Upper lobe of right lung (tissue), 1 donor: ENCODE measurements at regions not wholly inside any gene's neighbourhood (a gene's known extent, or its start where the extent isn't known, plus 50 kb on each side); places are given as distances from the start of the nearest gene placed in this dataset.

Experiments used
- ATAC-seq: fragments of 200-7000 bp; cut with Tn5 transposase; one replicate; pipeline ENCODE4 v1.9.1; 2020; ENCODE audit warnings: mild to moderate bottlenecking, moderate library complexity
- DNase-seq: peaks from one replicate; pipeline ENCODE4 v3.0.0-alpha.2; 2020
- H3K27ac ChIP-seq: fragments of 200-600 bp; one replicate; pipeline ENCODE4 v1.8.0; 2022
- H3K27me3 ChIP-seq: fragments of 200-600 bp; one replicate; pipeline ENCODE4 v1.8.0; 2022; ENCODE audit warnings: mild to moderate bottlenecking
- H3K36me3 ChIP-seq: fragments of 200-600 bp; one replicate; pipeline ENCODE4 v1.8.0; 2022
- H3K4me1 ChIP-seq: fragments of 200-600 bp; one replicate; pipeline ENCODE4 v1.8.0; 2022
- H3K4me3 ChIP-seq: fragments of 200-600 bp; one replicate; pipeline ENCODE4 v1.8.0; 2022; ENCODE audit warnings: mild to moderate bottlenecking
- H3K9me3 ChIP-seq: fragments of 200-600 bp; one replicate; pipeline ENCODE4 v1.8.0; 2022
- intact Hi-C: fragments of 100-400 bp; cut with DNase I; formaldehyde crosslinking; loops from one replicate; pipeline ENCODE4 v1.11.0; 2022
- TF ChIP-seq, protein P1 (sequence below): fragments of 200-600 bp; IDR thresholded peaks from one replicate; pipeline ENCODE4 v1.8.0; 2022; ENCODE audit warnings: antibody characterized with exemption
- donor health status: DM: no; HTN: yes; CAD: no; lungs with severe emphysema.

DNA sequence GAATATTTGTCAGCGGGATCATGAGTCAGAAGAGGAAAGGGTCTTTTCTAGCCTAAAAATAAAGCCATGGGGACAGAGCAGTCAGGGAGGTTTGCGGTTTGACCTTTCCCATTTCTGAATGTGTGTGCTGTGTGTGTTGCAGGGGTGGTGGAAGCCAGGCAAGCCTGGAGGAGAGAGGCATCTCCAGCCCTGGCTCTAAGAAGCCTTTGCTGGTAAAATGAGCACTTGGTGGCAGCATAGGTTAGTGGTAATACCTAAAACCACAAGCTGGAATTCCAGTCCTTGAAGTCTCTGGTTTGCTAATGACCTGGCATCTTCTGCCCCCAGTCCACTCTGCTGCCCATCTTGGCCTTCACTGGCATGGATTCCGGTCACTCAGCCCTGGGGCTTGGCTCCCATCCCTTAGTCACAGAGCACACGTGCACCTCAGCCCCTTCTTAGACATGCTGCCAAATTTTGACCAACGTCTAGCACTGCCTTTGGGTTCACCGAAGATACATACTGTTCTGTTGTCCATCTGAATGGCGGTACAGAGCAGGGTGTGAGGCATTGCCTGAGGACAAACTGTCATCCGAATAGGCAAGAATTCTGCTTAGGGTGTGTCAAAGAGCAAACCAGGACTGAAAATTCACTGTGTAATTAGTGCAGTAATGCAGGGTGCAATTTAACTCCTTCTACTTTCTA is 52.7 kb downstream of the KCNA5 start:
- DNase-seq (no peak), ATAC-seq (no peak)
- Histone ChIP-seq H3K36me3 (no peaks in the 10 kb centered on the region), H3K4me1 (no peaks in the 10 kb centered on the region), H3K27me3 (peaks cover 12% of the 10 kb centered on the region), H3K4me3 (no peak overlapping the region), H3K27ac (no peak overlapping the region), H3K9me3 (no peaks in the 10 kb centered on the region)
- intact Hi-C loops, result no loop called here
- TF ChIP-seq, protein P1, sequence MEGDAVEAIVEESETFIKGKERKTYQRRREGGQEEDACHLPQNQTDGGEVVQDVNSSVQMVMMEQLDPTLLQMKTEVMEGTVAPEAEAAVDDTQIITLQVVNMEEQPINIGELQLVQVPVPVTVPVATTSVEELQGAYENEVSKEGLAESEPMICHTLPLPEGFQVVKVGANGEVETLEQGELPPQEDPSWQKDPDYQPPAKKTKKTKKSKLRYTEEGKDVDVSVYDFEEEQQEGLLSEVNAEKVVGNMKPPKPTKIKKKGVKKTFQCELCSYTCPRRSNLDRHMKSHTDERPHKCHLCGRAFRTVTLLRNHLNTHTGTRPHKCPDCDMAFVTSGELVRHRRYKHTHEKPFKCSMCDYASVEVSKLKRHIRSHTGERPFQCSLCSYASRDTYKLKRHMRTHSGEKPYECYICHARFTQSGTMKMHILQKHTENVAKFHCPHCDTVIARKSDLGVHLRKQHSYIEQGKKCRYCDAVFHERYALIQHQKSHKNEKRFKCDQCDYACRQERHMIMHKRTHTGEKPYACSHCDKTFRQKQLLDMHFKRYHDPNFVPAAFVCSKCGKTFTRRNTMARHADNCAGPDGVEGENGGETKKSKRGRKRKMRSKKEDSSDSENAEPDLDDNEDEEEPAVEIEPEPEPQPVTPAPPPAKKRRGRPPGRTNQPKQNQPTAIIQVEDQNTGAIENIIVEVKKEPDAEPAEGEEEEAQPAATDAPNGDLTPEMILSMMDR, result no peak

- no peak overlapping the region for H3K27ac ChIP-seq
- TF ChIP-seq, protein P1, result no peak
- no peaks in the 10 kb centered on the region for H3K36me3 ChIP-seq
- H3K4me3 ChIP-seq, result no peak overlapping the region
- no peaks in the 10 kb centered on the region for H3K9me3 ChIP-seq
- no peak for DNase-seq
- no peaks in the 10 kb centered on the region for H3K4me1 ChIP-seq
- intact Hi-C loops, result no loop called here
- no peak for ATAC-seq
- peaks cover 12% of the 10 kb centered on the region for H3K27me3 ChIP-seq
Measured at GRCh38 chr12:5097786-5098185, 54.1 kb downstream of the KCNA5 start.

DNA sequence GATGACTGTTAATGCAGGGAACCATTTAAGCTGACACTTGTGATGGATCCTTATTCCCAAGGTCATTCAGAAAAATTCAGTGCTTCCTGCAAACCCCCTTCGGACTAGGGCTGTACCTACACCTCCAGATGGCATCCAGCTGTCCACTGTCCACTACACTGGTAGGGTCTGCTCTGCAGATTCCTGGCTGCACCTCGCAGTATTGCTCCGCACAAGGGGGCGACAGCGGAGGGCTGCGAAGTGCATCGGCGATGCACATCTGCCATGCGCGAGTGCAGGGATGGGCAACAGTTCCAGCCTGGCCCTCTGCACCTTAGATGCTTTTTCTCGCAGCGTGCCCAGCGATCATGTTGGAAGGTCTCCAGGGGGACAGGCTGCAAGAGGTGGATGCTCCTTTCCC is 55.5 kb downstream of the KCNA5 start:
- Histone ChIP-seq H3K4me1 (peaks cover 2% of the 10 kb centered on the region), H3K4me3 (no peak overlapping the region), H3K27ac (no peak overlapping the region), H3K36me3 (no peaks in the 10 kb centered on the region), H3K9me3 (no peaks in the 10 kb centered on the region), H3K27me3 (peaks cover 12% of the 10 kb centered on the region)
- intact Hi-C loops, result no loop called here
- DNase-seq (no peak), ATAC-seq (no peak)
- TF ChIP-seq, protein P1, result no peak

DNA sequence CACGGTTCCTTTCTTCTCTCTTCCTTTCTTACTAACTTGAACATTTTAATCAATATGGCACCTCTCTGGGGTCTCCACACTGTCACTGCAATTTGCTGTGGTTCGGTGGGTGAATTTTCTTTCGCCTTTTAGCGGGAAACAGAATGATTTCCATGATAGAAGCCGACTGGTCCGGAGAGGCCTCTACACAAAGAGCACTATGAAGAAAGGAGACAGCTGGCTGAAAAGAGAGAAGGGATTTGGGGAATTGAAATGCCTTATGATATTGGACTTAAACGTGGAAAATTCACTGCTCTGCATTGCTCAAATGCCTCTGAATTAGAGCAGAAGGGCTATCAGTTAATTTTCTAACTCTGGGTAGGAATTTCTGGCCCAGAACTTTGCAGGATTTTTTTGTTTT is 55.9 kb downstream of the KCNA5 start:
- intact Hi-C loops, result no loop called here
- no peak for DNase-seq
- Histone ChIP-seq H3K27ac (no peak overlapping the region), H3K36me3 (no peaks in the 10 kb centered on the region), H3K4me1 (peaks cover 7% of the 10 kb centered on the region), H3K27me3 (peaks cover 12% of the 10 kb centered on the region), H3K4me3 (no peak overlapping the region), H3K9me3 (no peaks in the 10 kb centered on the region)
- no peak for ATAC-seq
- TF ChIP-seq, protein P1, result no peak

DNA sequence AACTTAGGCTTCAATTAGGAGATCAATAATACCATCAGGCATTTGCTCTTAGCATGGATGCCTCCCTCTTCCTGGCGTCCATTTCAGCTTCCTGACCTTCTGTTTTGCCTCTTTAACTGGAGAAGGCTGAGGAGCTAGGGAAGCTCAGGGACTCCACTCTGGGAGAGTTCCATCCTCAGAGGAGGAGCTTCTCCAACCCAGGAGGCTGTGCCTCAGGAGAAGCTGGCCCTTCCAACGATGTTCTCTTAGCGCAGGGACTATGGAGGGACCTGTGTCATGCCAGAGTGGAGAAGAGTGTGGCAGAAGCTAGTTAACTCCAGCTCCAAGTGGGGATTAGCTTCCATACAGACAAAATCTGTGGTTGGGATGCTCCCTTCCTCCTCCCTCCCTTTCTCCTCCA is 58.0 kb downstream of the KCNA5 start:
- H3K4me3 ChIP-seq, result no peak overlapping the region
- TF ChIP-seq, protein P1, result no peak
- H3K27ac ChIP-seq, result no peak overlapping the region
- no peaks in the 10 kb centered on the region for H3K36me3 ChIP-seq
- intact Hi-C loops, result no loop called here
- H3K4me1 ChIP-seq, result peaks cover 7% of the 10 kb centered on the region
- DNase-seq, result no peak
- H3K9me3 ChIP-seq, result no peaks in the 10 kb centered on the region
- peaks cover 5% of the 10 kb centered on the region for H3K27me3 ChIP-seq
- no peak for ATAC-seq
